ENCODE measurements at regions not wholly inside any gene's neighbourhood (a gene's known extent, or its start where the extent isn't known, plus 50 kb on each side); places are given as distances from the start of the nearest gene placed in this dataset.

DNA sequence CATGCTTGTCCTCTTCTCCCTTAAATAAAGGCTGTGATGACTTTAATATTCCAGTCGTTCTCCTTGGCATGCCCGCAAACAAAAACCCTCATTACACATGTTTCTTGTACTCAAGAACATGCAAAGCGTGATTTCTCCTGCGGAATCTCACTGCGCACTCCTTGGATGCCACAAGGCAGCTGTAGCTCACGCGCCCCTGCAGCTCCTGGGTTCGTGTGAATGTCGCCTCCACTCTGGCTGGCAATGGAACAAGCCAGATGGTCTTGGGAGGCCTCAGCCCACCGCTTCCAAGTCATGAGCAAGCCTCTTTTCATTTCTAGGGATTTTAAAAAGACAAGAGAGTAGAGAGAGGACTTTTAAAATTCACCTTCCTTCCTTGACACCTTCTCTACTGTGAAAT, 403.8 kb downstream of the PCNX1 start:
- Mint-ChIP-seq H3K27ac (no peak overlapping the region), H3K36me3 (ENCODE audit: low read depth) (peaks cover 47% of the 10 kb centered on the region), H3K4me1 (ENCODE audit: low read depth) (no peaks in the 10 kb centered on the region), H3K4me3 (no peak overlapping the region), H3K27me3 (ENCODE audit: insufficient read depth) (peaks cover 3% of the 10 kb centered on the region; the same call in 1 of the 2 replicates), H3K9me3 (peaks cover 18% of the 10 kb centered on the region)
- no peak for TF ChIP-seq CTCF (IDR thresholded peaks at IDR 0.05)
- no peak for DNase-seq

DNA sequence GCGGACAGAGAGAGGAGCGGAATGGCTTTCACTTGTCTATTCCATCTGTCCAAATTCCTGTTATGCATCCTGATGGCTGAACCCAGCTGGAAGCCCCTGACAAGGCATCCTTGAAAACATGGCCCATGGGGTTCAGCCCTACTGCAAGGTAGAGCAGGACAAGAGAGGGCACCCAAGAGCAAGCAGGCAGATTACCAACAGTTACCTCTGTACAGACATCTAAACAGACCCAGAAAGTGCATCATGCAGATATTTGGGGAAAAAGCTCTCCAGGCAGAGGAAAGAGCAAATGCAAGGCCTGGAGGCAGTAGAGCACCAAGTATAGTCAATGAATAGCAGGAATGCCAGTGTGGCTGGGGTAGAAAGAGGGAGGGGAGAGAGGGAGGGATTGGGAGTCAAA, 407.5 kb downstream of the PCNX1 start:
- no peak overlapping the region for H3K4me3 Mint-ChIP-seq
- peaks cover under 1% of the 10 kb centered on the region; the same call in 1 of the 2 replicates for H3K27me3 Mint-ChIP-seq (ENCODE audit: insufficient read depth)
- H3K9me3 Mint-ChIP-seq = no peaks in the 10 kb centered on the region
- DNase-seq = no peak
- no peak for TF ChIP-seq CTCF (IDR thresholded peaks at IDR 0.05)
- peaks cover 19% of the 10 kb centered on the region for H3K36me3 Mint-ChIP-seq (ENCODE audit: low read depth)
- no peak overlapping the region for H3K27ac Mint-ChIP-seq
- peaks cover 17% of the 10 kb centered on the region for H3K4me1 Mint-ChIP-seq (ENCODE audit: low read depth)

DNA sequence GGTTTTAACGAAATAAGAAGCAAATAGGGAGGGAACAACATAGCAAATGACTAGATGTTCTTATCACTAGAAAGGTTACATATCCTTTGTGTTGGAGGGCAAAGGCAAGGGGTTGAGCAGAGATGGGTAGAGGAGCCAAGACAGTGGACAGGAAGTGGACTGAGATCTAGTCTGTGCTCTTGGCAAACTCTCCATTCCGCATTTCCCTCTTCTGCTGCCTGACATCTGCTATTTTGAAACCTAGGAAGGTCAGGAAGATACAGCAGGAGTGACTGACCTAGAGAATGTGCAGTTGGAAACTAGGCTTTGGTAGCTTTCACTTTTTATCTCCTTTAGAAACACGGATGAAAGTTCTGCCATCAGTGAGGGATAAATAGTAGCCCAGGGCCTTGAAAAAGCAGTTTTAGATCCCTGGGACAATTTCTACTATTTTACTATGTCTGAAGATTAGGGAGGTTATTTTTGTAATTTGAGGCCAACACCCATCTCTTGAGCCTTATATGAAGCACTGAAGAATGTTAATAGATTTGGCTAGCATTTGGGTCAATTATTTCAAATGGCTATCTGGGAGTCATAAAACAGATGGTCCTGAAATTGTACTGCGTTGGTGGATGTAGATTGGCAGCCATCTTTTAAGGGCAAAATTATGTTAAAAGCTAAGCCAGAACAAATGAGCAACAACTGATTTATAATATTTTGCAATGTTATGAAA, 410.3 kb downstream of the PCNX1 start:
- H3K36me3 Mint-ChIP-seq (ENCODE audit: low read depth) = peaks cover 10% of the 10 kb centered on the region; the same call in 1 of the 2 replicates
- no peak for DNase-seq
- no peak overlapping the region for H3K4me3 Mint-ChIP-seq
- H3K4me1 Mint-ChIP-seq (ENCODE audit: low read depth) = peaks cover 22% of the 10 kb centered on the region
- H3K9me3 Mint-ChIP-seq = no peaks in the 10 kb centered on the region
- H3K27me3 Mint-ChIP-seq (ENCODE audit: insufficient read depth) = no peaks in the 10 kb centered on the region; the same call in 1 of the 2 replicates
- no peak overlapping the region for H3K27ac Mint-ChIP-seq
- TF ChIP-seq CTCF (IDR thresholded peaks at IDR 0.05) = no peak

- Mint-ChIP-seq H3K4me1 (ENCODE audit: low read depth) (peaks cover 28% of the 10 kb centered on the region), H3K36me3 (ENCODE audit: low read depth) (peaks cover 9% of the 10 kb centered on the region), H3K4me3 (no peak overlapping the region), H3K27ac (no peak overlapping the region), H3K27me3 (ENCODE audit: insufficient read depth) (no peaks in the 10 kb centered on the region; the same call in 1 of the 2 replicates), H3K9me3 (no peaks in the 10 kb centered on the region)
- DNase-seq = no peak
- no peak for TF ChIP-seq CTCF (IDR thresholded peaks at IDR 0.05)
These were observed 410.8 kb downstream of the PCNX1 start for GRCh38 chr14:71318097-71318459.

GRCh38 chr14:71319666-71320065, 412.4 kb downstream of the PCNX1 start:
- H3K27ac Mint-ChIP-seq = peak overlapping the region; percentile 82
- peak; percentile 7; the same call in 1 of the 2 replicates for TF ChIP-seq CTCF (IDR thresholded peaks at IDR 0.05)
- DNase-seq = peak; percentile 34
- H3K4me1 Mint-ChIP-seq (ENCODE audit: low read depth) = peaks cover 43% of the 10 kb centered on the region
- peak overlapping the region; percentile 96 for H3K4me3 Mint-ChIP-seq
- H3K27me3 Mint-ChIP-seq (ENCODE audit: insufficient read depth) = no peaks in the 10 kb centered on the region; the same call in 1 of the 2 replicates
- H3K36me3 Mint-ChIP-seq (ENCODE audit: low read depth) = peaks cover 15% of the 10 kb centered on the region
- H3K9me3 Mint-ChIP-seq = no peaks in the 10 kb centered on the region
